Nephron (organoid): ENCODE measurements at regions not wholly inside any gene's neighbourhood (a gene's known extent, or its start where the extent isn't known, plus 50 kb on each side); places are given as distances from the start of the nearest gene placed in this dataset.

Source experiments
- H3K27ac Mint-ChIP-seq, 3 experiments: 2 replicates each; pipeline ENCODE4 v1.8.0; 2020; ENCODE audit warnings: mixed read lengths in 3 of 3, mild to moderate bottlenecking in 2 of 3, moderate library complexity in 1 of 3
- H3K27me3 Mint-ChIP-seq: 2 replicates; pipeline ENCODE4 v1.8.0; 2021; ENCODE audit warnings: low read depth, mild to moderate bottlenecking, moderate library complexity, mixed read lengths
- H3K36me3 Mint-ChIP-seq: 2 replicates; pipeline ENCODE4 v1.8.0; 2020; ENCODE audit warnings: low read depth, mixed read lengths
- H3K4me1 Mint-ChIP-seq: 2 replicates; pipeline ENCODE4 v1.8.0; 2020; ENCODE audit warnings: mixed read lengths
- H3K4me3 Mint-ChIP-seq, 3 experiments: 2 replicates each; pipeline ENCODE4 v1.8.0; 2020; ENCODE audit warnings: mild to moderate bottlenecking in 3 of 3, mixed read lengths in 3 of 3, moderate library complexity in 2 of 3
- H3K9me3 Mint-ChIP-seq: 2 replicates; pipeline ENCODE4 v1.8.0; 2020; ENCODE audit warnings: mixed read lengths
- TF ChIP-seq, protein P1 (sequence below), 3 experiments: fragments of 200-600 bp; sonication (generic); IDR thresholded peaks; one replicate each; pipeline ENCODE4 v1.5.0; 2021; ENCODE audit warnings: antibody characterized with exemption in 3 of 3; ENCODE audit not compliant: unreplicated experiment in 3 of 3

DNA sequence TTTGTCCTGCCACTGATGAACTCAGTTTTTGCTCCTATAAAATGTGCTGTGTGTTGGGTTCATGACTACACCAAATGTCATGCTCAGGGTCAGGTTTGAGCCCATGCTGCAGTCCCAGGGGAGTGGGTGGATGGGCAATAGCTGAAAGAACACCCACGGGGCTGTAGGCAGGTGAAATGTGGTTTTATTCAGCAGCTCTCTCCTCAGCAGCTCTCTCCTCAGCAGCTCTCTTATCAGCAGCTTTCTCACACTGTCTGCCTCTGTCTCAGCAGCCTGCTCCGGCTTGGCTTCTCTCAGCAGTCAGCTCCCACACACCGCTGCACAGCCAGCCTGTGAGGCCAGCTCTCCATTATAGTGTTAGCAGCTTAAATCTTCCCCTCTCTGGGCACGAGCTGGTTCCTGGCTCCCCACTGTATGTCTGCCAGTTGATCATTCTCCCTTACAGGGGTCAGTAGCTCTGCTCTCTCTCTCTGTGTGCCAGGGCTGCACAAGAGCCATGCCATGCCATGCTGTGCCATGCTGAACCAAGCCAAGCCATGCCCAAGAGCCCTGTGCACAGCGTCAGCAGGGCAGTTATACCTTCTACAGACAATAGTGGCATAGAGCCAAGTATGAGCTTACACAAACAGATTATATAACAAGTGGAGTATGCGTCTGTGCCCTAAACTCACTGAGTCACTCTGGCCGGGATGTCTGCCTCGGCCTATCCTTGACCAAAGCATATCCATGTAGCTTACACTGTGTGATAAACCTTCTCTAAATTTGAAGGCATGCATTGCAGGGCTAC is 303.3 kb upstream of the TMPO start:
- H3K36me3 Mint-ChIP-seq = peaks cover 2% of the 10 kb centered on the region
- H3K4me3 Mint-ChIP-seq = no peak overlapping the region
- H3K27me3 Mint-ChIP-seq = no peaks in the 10 kb centered on the region
- peaks cover 4% of the 10 kb centered on the region for H3K9me3 Mint-ChIP-seq
- TF ChIP-seq, protein P1, sequence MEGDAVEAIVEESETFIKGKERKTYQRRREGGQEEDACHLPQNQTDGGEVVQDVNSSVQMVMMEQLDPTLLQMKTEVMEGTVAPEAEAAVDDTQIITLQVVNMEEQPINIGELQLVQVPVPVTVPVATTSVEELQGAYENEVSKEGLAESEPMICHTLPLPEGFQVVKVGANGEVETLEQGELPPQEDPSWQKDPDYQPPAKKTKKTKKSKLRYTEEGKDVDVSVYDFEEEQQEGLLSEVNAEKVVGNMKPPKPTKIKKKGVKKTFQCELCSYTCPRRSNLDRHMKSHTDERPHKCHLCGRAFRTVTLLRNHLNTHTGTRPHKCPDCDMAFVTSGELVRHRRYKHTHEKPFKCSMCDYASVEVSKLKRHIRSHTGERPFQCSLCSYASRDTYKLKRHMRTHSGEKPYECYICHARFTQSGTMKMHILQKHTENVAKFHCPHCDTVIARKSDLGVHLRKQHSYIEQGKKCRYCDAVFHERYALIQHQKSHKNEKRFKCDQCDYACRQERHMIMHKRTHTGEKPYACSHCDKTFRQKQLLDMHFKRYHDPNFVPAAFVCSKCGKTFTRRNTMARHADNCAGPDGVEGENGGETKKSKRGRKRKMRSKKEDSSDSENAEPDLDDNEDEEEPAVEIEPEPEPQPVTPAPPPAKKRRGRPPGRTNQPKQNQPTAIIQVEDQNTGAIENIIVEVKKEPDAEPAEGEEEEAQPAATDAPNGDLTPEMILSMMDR (IDR thresholded peaks at IDR 0.05; ENCODE audit: unreplicated experiment in 3 of 3) = no peak
- H3K4me1 Mint-ChIP-seq = peaks cover 15% of the 10 kb centered on the region
- peak overlapping the region; percentile 9 to 54 (median 48) for H3K27ac Mint-ChIP-seq

DNA sequence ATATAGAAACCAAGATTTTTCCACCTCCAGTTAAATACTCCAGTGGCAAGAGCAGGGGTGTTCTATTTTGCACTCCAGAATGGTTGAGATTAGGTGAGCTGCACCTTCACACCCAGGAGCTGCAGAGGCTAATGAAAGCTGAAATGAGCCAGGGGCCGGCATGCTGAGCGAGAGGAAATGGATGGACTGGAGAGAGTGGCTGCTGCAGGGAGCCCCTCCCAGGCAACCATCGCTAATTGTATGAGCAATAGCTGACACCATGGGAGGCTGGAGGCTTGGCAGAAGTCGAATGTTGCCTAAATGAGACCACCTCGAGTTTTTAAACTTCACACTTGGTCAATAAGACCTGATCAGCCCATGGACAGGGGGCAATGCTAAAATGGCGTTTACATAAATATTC is 301.8 kb upstream of the TMPO start:
- TF ChIP-seq, protein P1 (IDR thresholded peaks at IDR 0.05; ENCODE audit: unreplicated experiment in 3 of 3) = no peak
- Mint-ChIP-seq H3K4me1 (peaks cover 15% of the 10 kb centered on the region), H3K27me3 (no peaks in the 10 kb centered on the region), H3K27ac (no peak overlapping the region), H3K9me3 (no peaks in the 10 kb centered on the region), H3K36me3 (no peaks in the 10 kb centered on the region), H3K4me3 (no peak overlapping the region)

DNA sequence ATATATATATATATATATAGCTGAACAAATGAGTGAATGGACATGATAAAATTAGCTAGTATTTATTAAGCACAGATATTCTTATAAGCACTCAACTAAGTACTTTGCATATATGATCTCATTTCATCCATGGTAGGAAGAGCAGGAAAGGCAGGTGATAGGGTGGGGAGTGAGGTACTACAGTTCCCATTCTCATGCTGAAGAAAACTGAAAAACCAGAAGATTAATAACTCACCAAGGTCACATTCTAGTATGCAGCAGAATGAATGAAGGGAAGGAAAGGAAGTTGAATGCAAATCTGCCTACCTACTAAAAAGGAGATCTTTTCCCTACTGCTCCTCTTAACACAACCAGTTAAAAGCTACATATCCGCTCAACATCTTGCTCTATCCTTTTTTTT is 298.1 kb upstream of the TMPO start:
- no peaks in the 10 kb centered on the region for H3K36me3 Mint-ChIP-seq

DNA sequence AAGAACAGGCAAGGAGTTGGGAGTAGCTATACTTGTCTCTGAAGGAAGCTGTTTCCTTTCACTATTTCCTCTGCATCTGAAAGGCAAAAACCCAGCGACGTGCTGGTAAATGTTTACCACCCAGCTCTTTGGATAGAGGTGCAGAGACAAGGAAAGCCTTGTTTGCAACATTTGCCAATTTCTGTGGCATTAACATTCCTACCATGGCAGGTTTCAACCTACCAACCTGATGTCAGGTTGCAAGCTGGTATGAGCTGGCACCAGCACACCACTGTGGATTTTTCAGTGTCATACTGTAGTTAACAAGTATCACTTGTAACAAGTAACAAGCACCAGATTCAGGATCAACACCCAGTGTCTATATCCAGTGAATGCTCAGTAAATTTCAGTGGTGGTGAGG is 294.8 kb upstream of the TMPO start:
- TF ChIP-seq, protein P1 (IDR thresholded peaks at IDR 0.05; ENCODE audit: unreplicated experiment in 3 of 3) = no peak
- Mint-ChIP-seq H3K4me3 (no peak overlapping the region), H3K36me3 (no peaks in the 10 kb centered on the region), H3K4me1 (peaks cover 32% of the 10 kb centered on the region), H3K27me3 (peaks cover 9% of the 10 kb centered on the region), H3K27ac (no peak overlapping the region), H3K9me3 (peaks cover 3% of the 10 kb centered on the region)

More for the DNA sequence above, 298.1 kb upstream of the TMPO start:
- H3K9me3 Mint-ChIP-seq = peaks cover 3% of the 10 kb centered on the region
- H3K4me3 Mint-ChIP-seq = no peak overlapping the region
- H3K27ac Mint-ChIP-seq = no peak overlapping the region
- peaks cover 14% of the 10 kb centered on the region for H3K4me1 Mint-ChIP-seq
- TF ChIP-seq, protein P1 (IDR thresholded peaks at IDR 0.05; ENCODE audit: unreplicated experiment in 3 of 3) = no peak
- H3K27me3 Mint-ChIP-seq = peaks cover 3% of the 10 kb centered on the region

DNA sequence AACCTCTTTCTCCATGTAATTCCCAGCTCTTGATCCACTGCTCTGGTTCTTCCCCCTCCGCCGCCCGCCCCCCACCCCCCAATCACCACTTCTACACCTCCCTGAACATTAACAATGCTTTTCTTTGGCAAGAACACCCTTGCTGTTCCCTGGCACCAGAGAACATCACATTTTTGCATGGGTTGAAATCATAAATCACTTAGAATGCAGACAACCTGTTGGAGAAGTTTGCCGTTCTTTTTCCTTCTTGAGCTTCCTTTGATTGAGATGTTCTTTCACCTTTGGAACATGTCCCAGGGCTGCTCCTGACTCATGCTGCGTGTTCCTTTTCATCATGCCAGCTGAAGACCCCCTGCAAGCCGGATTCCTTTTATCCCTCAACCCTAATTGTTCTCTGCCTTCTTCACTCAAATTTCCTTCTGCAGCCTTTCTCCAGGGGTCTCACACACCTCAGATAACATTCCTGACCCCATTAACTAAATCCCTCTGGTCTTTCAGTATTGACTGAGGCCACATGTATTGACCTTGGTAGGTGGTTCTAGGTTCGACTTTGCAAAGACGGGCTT is 294.1 kb upstream of the TMPO start:
- H3K27ac Mint-ChIP-seq = peak overlapping the region in 2 of 3 experiments; percentile 0 to 8
- peaks cover 32% of the 10 kb centered on the region for H3K4me1 Mint-ChIP-seq
- no peaks in the 10 kb centered on the region for H3K36me3 Mint-ChIP-seq
- TF ChIP-seq, protein P1 (IDR thresholded peaks at IDR 0.05; ENCODE audit: unreplicated experiment in 3 of 3) = no peak
- no peak overlapping the region for H3K4me3 Mint-ChIP-seq
- peaks cover 9% of the 10 kb centered on the region for H3K27me3 Mint-ChIP-seq
- peaks cover 3% of the 10 kb centered on the region for H3K9me3 Mint-ChIP-seq

DNA sequence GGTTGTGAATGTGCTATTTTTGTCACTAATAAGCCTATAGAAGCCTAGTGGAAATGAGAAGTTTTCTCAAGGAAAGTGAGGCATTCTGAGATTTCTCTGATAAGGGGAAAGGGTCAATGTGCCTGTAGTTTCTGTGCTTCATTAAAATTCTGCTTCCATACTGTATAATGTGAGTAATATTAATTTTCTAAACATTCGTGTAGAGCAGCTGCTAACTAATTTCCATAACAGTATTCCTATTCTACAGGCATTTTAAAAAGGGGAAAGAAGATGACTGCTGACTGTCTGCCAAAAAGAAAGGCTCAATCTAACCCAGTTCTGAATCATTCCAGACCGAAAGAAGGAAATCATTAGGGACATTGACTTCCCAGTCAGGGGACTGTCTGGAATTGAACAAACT is 293.3 kb upstream of the TMPO start:
- no peak overlapping the region for H3K4me3 Mint-ChIP-seq
- H3K36me3 Mint-ChIP-seq = no peaks in the 10 kb centered on the region
- H3K27ac Mint-ChIP-seq = no peak overlapping the region
- peaks cover 9% of the 10 kb centered on the region for H3K27me3 Mint-ChIP-seq
- peaks cover 32% of the 10 kb centered on the region for H3K4me1 Mint-ChIP-seq
- peaks cover 3% of the 10 kb centered on the region for H3K9me3 Mint-ChIP-seq
- TF ChIP-seq, protein P1 (IDR thresholded peaks at IDR 0.05; ENCODE audit: unreplicated experiment in 3 of 3) = no peak
